Mesothelial cell of epicardium (in vitro differentiated cells): ENCODE measurements at regions not wholly inside any gene's neighbourhood (a gene's known extent, or its start where the extent isn't known, plus 50 kb on each side); places are given as distances from the start of the nearest gene placed in this dataset.

Source experiments
- DNase-seq, 2 experiments: peaks; one replicate each; pipeline ENCODE4 v3.0.0; 2021; ENCODE audit warnings: low spot score in 2 of 2; ENCODE audit not compliant: unreplicated experiment in 2 of 2
- H3K27ac Mint-ChIP-seq: 2 replicates; pipeline ENCODE4 v1.8.0; 2021; ENCODE audit warnings: mixed read lengths
- H3K27me3 Mint-ChIP-seq: 2 replicates; pipeline ENCODE4 v1.8.0; 2021; ENCODE audit warnings: low read depth, mixed read lengths
- H3K36me3 Mint-ChIP-seq: 2 replicates; pipeline ENCODE4 v1.8.0; 2021; ENCODE audit warnings: mixed read lengths
- H3K4me1 Mint-ChIP-seq: 2 replicates; pipeline ENCODE4 v1.8.0; 2021; ENCODE audit warnings: mixed read lengths
- H3K4me3 Mint-ChIP-seq: 2 replicates; pipeline ENCODE4 v1.8.0; 2021; ENCODE audit warnings: mild to moderate bottlenecking, moderate library complexity, mixed read lengths
- H3K9me3 Mint-ChIP-seq: 2 replicates; pipeline ENCODE4 v1.8.0; 2021; ENCODE audit warnings: mixed read lengths
- TF ChIP-seq, protein P1 (sequence below): fragments of 200-600 bp; sonication (generic); IDR thresholded peaks from one replicate; pipeline ENCODE4 v1.5.0; 2021; ENCODE audit warnings: antibody characterized with exemption; ENCODE audit not compliant: unreplicated experiment

GRCh38 chr3:188082031-188082430 is 71.9 kb upstream of the LPP start:
- Mint-ChIP-seq H3K4me1 (peaks cover 18% of the 10 kb centered on the region), H3K27me3 (no peaks in the 10 kb centered on the region), H3K4me3 (no peak overlapping the region), H3K27ac (no peak overlapping the region), H3K9me3 (peaks cover 9% of the 10 kb centered on the region), H3K36me3 (no peaks in the 10 kb centered on the region)
- TF ChIP-seq, protein P1, sequence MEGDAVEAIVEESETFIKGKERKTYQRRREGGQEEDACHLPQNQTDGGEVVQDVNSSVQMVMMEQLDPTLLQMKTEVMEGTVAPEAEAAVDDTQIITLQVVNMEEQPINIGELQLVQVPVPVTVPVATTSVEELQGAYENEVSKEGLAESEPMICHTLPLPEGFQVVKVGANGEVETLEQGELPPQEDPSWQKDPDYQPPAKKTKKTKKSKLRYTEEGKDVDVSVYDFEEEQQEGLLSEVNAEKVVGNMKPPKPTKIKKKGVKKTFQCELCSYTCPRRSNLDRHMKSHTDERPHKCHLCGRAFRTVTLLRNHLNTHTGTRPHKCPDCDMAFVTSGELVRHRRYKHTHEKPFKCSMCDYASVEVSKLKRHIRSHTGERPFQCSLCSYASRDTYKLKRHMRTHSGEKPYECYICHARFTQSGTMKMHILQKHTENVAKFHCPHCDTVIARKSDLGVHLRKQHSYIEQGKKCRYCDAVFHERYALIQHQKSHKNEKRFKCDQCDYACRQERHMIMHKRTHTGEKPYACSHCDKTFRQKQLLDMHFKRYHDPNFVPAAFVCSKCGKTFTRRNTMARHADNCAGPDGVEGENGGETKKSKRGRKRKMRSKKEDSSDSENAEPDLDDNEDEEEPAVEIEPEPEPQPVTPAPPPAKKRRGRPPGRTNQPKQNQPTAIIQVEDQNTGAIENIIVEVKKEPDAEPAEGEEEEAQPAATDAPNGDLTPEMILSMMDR: no peak
- DNase-seq: no peak

DNA sequence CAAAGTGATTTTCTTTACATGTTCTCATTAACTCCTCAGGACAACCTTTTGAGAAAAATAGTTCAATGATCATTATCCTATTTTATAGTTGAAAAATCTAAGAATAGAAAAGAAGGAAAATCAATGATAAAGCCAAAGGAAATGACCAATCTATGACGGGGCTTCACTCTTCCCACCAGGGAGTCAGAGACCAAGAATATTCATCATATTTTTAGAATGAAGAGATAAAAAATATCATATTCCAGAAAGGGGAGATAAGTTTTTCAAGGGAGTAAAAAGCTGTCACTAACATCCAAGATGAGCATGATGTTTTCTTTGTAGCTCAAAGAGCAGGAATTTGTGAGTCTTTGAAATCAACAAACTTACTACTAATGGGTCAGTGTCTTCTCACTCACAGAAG is 71.5 kb upstream of the LPP start:
- H3K9me3 Mint-ChIP-seq: peaks cover 9% of the 10 kb centered on the region
- H3K4me1 Mint-ChIP-seq: peaks cover 18% of the 10 kb centered on the region
- no peak overlapping the region for H3K4me3 Mint-ChIP-seq
- TF ChIP-seq, protein P1: no peak
- DNase-seq: no peak
- no peak overlapping the region for H3K27ac Mint-ChIP-seq
- no peaks in the 10 kb centered on the region for H3K27me3 Mint-ChIP-seq
- no peaks in the 10 kb centered on the region for H3K36me3 Mint-ChIP-seq

DNA sequence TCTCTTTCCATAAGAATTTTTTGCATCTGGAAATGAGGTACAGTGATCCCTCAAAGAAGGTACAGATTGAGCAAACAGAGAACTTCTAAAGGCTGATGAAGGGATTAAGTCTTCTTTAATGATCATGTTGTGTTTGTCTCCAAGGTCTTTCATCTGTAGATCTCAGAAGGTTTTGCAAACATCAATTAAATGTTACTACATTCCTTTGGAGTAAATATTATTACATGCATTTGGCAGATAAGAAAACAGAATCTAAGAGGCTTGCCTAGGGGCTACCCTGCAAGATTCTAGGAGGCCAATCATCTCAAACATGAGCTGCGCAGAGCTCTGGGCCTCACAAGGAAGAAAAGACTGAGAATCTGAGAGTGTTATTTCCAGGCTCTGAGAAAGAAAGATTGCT is 70.9 kb upstream of the LPP start:
- H3K4me3 Mint-ChIP-seq: no peak overlapping the region
- DNase-seq: no peak
- peaks cover 18% of the 10 kb centered on the region for H3K4me1 Mint-ChIP-seq
- no peaks in the 10 kb centered on the region for H3K36me3 Mint-ChIP-seq
- TF ChIP-seq, protein P1: no peak
- peaks cover 9% of the 10 kb centered on the region for H3K9me3 Mint-ChIP-seq
- H3K27ac Mint-ChIP-seq: no peak overlapping the region
- H3K27me3 Mint-ChIP-seq: no peaks in the 10 kb centered on the region

- Mint-ChIP-seq H3K36me3 (no peaks in the 10 kb centered on the region), H3K27ac (no peak overlapping the region), H3K4me1 (peaks cover 18% of the 10 kb centered on the region), H3K9me3 (peaks cover 5% of the 10 kb centered on the region), H3K4me3 (no peak overlapping the region), H3K27me3 (peaks cover 3% of the 10 kb centered on the region)
- TF ChIP-seq, protein P1: no peak
- no peak for DNase-seq
These were observed 69.0 kb upstream of the LPP start for GRCh38 chr3:188084752-188085583.

DNA sequence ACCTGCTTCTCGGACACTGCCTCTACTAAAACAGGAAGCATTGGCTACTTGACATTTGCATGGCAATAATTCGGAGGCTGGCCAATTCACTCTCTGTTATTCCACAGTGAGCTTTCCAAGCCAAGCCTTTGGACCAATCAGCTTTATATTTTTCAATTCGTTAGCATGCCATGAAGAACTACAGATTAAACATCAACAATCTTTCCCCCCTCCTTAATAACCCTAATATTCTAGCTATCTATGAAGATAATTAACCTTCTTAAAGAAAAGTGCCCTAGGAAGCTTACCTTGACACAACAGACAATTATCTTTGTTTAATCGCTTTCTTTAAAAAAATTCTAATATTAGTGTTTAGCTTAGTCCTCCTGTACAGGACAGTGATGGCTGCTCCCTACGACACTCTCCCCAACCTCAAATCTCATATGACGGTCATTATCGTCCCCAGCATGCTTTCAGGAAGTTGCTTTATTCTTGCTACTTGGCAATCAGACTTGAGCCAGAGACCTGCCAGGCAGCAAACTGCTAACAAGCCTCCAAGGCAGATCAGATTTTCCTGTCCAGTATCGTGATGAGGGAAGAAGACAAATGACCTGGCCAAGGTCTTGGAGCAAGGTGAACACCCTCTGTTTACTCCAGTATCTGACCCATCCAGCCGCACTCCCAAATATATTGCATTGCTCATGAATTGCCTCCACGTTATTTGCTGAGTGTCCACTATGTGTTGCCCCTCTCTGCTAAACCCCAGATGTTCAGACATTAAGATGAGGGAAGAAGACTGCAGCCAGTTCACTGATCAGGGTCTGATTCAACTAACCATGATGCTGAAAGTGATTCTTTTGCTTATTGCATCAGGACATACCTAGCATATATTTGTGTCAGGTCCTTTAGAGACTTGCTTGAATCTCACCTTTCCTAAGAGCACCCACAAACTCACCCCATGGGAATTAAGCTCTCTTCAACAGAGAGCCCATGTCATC is 68.1 kb upstream of the LPP start:
- H3K4me3 Mint-ChIP-seq: no peak overlapping the region
- H3K27me3 Mint-ChIP-seq: peaks cover 3% of the 10 kb centered on the region
- H3K4me1 Mint-ChIP-seq: peaks cover 18% of the 10 kb centered on the region
- no peaks in the 10 kb centered on the region for H3K9me3 Mint-ChIP-seq
- H3K36me3 Mint-ChIP-seq: no peaks in the 10 kb centered on the region
- TF ChIP-seq, protein P1: no peak
- no peak for DNase-seq
- no peak overlapping the region for H3K27ac Mint-ChIP-seq
